Esophagus squamous epithelium (tissue), 5 donors: ENCODE measurements at regions not wholly inside any gene's neighbourhood (a gene's known extent, or its start where the extent isn't known, plus 50 kb on each side); places are given as distances from the start of the nearest gene placed in this dataset.

ENCODE experiments used
- DNase-seq: peaks from one replicate; lab custom pipeline; 2025; lab: John Stamatoyannopoulos, UW
- H3K27ac ChIP-seq, 4 donors: fragments of 200-600 bp; sonication (generic); one replicate each; pipeline ENCODE4 v1.5.1; 2016 to 2019; ENCODE audit warnings: mild to moderate bottlenecking in 1 of 4
- H3K27me3 ChIP-seq, 4 donors: fragments of 200-600 bp; sonication (generic); 1 replicate in 3 of 4; 2 replicates in 1 of 4; pipeline versions ENCODE4 v1.5.1 to v1.6.0; 2017 to 2021; ENCODE audit warnings: antibody characterized with exemption in 1 of 4
- H3K36me3 ChIP-seq, 3 donors: fragments of 200-600 bp; sonication (generic); one replicate each; pipeline ENCODE4 v1.5.1; 2016 to 2019
- H3K4me1 ChIP-seq, 3 donors: fragments of 200-600 bp; sonication (generic); one replicate each; pipeline ENCODE4 v1.5.1; 2017 to 2019
- H3K4me3 ChIP-seq, 4 donors: fragments of 200-600 bp; sonication (generic); 1 replicate in 3 of 4; 2 replicates in 1 of 4; pipeline ENCODE4 v1.5.1; 2016 to 2019; ENCODE audit warnings: mild to moderate bottlenecking in 2 of 4, moderate library complexity in 1 of 4
- H3K9me3 ChIP-seq, 3 donors: fragments of 200-600 bp; sonication (generic); one replicate each; pipeline ENCODE4 v1.5.1; 2016 to 2019
- POLR2A ChIP-seq, 4 donors: fragments of 450-650 bp; IDR thresholded peaks; one replicate each; pipeline ENCODE4 v1.6.1; 2017; ENCODE audit warnings: antibody characterized with exemption in 4 of 4, mild to moderate bottlenecking in 4 of 4, moderate library complexity in 3 of 4
- WGBS, 2 donors: methylation state at CpG; one replicate each; pipeline ENCODE4 v1.1.5; 2018; 5-methylcytosine and 5-hydroxymethylcytosine counted together
- intact Hi-C: fragments of 100-400 bp; cut with DNase I; formaldehyde crosslinking; loops from one replicate; pipeline ENCODE4 v1.15.0; 2022
- TF ChIP-seq, protein P1 (sequence below), 6 experiments: fragments of 450-650 bp in 4 of 6; fragments of 200-600 bp in 2 of 6; sonication (generic) in 2 of 6; IDR thresholded peaks; one replicate each; pipeline ENCODE4 v1.5.1; 2016 to 2019; ENCODE audit warnings: antibody characterized with exemption in 6 of 6, mild to moderate bottlenecking in 4 of 6, moderate library complexity in 4 of 6
- donor health status: DM: yes; HTN: yes; CAD: no.

DNA sequence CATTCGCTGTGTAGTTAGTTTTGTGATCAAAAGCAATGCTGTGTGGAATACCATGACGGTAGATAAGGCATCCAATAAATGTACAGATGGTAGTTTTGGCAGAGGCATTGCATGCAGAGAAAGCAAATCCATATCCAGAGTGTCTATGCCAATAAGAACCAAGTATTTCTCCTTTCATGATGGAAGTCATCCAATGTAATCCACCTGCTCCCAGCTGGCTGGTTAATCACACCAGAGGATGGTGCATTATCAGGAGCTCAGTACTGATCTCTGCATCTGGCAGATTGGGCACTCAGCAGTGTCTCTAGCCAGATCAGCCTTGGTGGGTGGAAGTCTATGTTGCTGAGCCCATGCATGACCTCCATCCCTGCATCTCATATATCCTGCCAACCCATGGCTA lies 677.7 kb upstream of the NECTIN3 start:
- no peak for TF ChIP-seq POLR2A (IDR thresholded peaks at IDR 0.05)
- TF ChIP-seq, protein P1, sequence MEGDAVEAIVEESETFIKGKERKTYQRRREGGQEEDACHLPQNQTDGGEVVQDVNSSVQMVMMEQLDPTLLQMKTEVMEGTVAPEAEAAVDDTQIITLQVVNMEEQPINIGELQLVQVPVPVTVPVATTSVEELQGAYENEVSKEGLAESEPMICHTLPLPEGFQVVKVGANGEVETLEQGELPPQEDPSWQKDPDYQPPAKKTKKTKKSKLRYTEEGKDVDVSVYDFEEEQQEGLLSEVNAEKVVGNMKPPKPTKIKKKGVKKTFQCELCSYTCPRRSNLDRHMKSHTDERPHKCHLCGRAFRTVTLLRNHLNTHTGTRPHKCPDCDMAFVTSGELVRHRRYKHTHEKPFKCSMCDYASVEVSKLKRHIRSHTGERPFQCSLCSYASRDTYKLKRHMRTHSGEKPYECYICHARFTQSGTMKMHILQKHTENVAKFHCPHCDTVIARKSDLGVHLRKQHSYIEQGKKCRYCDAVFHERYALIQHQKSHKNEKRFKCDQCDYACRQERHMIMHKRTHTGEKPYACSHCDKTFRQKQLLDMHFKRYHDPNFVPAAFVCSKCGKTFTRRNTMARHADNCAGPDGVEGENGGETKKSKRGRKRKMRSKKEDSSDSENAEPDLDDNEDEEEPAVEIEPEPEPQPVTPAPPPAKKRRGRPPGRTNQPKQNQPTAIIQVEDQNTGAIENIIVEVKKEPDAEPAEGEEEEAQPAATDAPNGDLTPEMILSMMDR (IDR thresholded peaks at IDR 0.05) = no peak
- Histone ChIP-seq H3K36me3 (no peaks in the 10 kb centered on the region), H3K4me3 (no peak overlapping the region), H3K27ac (no peak overlapping the region), H3K27me3 (no peaks in the 10 kb centered on the region), H3K4me1 (no peaks in the 10 kb centered on the region), H3K9me3 (no peaks in the 10 kb centered on the region)
- WGBS, 2 donors = 42 to 73% methylated on average over 2 of the region's 2 CpGs
- intact Hi-C loops = no loop called here
- DNase-seq = no peak

DNA sequence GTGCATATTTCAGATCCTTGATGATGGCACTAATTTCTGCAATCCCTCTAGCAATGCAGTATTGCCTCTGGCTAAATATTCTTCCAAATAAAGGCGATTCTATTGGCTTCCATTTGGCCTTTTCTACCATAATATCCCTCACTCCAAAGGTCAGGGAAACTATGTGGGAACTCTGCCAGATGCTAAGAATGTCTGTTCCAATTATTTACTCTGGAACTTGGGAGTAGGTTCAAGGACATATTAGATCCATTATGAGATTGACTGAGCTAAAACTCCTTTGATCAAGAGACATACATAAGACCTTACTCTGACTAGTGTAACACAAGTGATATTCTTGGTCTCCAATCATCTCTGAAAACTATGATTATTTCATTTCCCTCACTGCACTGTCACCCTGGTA lies 674.5 kb upstream of the NECTIN3 start:
- 15 to 30% methylated on average over 1 of the region's 1 CpG for WGBS, 2 donors
- intact Hi-C loops = no loop called here
- no peak for DNase-seq
- Histone ChIP-seq H3K27me3 (no peaks in the 10 kb centered on the region), H3K27ac (no peak overlapping the region), H3K4me3 (no peak overlapping the region), H3K36me3 (no peaks in the 10 kb centered on the region), H3K9me3 (no peaks in the 10 kb centered on the region), H3K4me1 (no peaks in the 10 kb centered on the region)
- TF ChIP-seq, protein P1 (IDR thresholded peaks at IDR 0.05) = no peak
- TF ChIP-seq POLR2A (IDR thresholded peaks at IDR 0.05) = no peak

DNA sequence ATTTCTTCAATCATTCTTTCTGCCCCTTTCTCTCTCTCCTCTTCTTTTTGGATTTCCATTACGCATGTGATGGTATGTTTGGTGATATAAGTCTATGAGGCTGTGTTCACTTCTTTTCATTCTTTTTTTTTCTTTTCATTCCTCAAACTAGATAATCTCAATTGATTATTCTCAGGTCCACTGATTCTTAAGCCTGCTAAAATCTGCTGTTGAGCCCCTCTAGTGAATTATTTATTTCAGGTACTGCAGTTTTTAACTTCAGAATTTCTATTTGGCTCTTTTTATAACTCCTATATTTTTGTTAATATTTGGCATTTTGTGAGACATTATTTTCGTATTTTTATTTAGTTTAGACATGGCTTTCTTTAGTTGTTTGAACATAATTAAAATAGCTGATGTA lies 671.3 kb upstream of the NECTIN3 start:
- no peak for TF ChIP-seq POLR2A (IDR thresholded peaks at IDR 0.05)
- TF ChIP-seq, protein P1 (IDR thresholded peaks at IDR 0.05) = no peak
- Histone ChIP-seq H3K9me3 (no peaks in the 10 kb centered on the region), H3K27me3 (no peaks in the 10 kb centered on the region), H3K27ac (no peak overlapping the region), H3K4me1 (no peaks in the 10 kb centered on the region), H3K36me3 (no peaks in the 10 kb centered on the region), H3K4me3 (no peak overlapping the region)
- WGBS, 2 donors = 62 to 69% methylated on average over 2 of the region's 2 CpGs
- no peak for DNase-seq
- intact Hi-C loops = no loop called here

DNA sequence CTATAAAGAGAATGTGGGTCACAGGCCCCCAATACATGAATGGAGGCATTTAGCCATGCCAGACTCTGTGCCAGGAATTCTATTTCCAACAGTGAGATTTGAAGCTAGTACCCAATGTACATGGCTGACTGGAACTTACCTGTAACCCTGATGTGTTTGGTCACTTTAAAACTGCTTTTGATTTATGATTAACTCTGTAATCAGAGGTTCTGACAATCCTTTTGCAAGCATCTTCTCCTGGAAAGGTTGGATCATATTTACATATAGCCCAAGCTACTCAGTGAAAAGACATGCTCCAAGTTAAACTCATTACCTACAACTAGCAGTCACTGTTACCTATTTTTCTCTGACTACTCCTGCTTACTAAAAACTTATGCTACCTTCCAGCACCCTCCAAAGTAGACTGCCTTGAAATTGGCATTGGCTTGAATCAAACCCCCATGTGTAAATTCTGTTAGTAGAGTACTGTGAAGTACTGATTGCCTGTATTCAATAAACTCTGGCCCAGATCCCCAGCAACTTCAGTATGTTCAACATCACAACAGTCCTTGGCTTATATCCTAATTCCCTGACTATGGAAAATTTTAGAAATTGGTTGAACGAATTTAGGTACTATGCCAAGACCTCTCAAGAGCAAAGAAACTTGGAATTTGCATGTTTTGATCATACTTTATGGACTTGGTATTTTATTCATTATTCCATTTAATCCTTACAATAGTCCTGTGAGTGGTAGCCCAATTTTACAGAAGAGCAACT lies 665.6 kb upstream of the NECTIN3 start:
- intact Hi-C loops = no loop called here
- Histone ChIP-seq H3K27me3 (no peaks in the 10 kb centered on the region), H3K4me3 (no peak overlapping the region), H3K27ac (no peak overlapping the region), H3K36me3 (no peaks in the 10 kb centered on the region), H3K4me1 (no peaks in the 10 kb centered on the region), H3K9me3 (no peaks in the 10 kb centered on the region)
- TF ChIP-seq, protein P1 (IDR thresholded peaks at IDR 0.05) = no peak
- no peak for TF ChIP-seq POLR2A (IDR thresholded peaks at IDR 0.05)
- WGBS, 2 donors = 36 to 38% methylated on average over 1 of the region's 1 CpG
- no peak for DNase-seq

DNA sequence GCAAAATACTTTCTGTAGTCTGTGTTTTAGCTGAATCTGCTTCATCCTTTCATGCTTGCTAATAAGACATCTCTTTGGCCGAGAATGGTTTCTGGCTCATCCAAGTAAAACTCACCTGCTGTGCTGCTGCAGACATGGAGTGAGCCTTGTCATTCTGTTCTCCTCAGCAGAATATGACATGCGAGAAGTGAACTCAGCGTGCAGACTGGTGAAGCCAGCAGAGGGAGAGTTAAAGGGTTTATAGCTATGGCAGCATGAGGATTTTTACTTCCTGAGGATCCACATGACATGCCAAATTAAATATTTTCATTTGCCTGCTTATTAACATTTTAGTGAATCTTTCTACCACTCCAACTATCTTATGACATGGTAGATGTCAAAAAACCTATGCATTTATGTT lies 658.4 kb upstream of the NECTIN3 start:
- intact Hi-C loops = no loop called here
- Histone ChIP-seq H3K36me3 (no peaks in the 10 kb centered on the region), H3K4me1 (no peaks in the 10 kb centered on the region), H3K4me3 (no peak overlapping the region), H3K27ac (no peak overlapping the region), H3K9me3 (no peaks in the 10 kb centered on the region), H3K27me3 (no peaks in the 10 kb centered on the region)
- WGBS, 2 donors = 76 to 84% methylated on average over 3 of the region's 3 CpGs
- TF ChIP-seq, protein P1 (IDR thresholded peaks at IDR 0.05) = no peak
- no peak for TF ChIP-seq POLR2A (IDR thresholded peaks at IDR 0.05)
- no peak for DNase-seq
